Keratinocyte (primary cell): ENCODE measurements at regions not wholly inside any gene's neighbourhood (a gene's known extent, or its start where the extent isn't known, plus 50 kb on each side); places are given as distances from the start of the nearest gene placed in this dataset.

Experiments
- CTCF ChIP-seq, 3 experiments: IDR thresholded peaks in 1 of 3; conservative IDR thresholded peaks in 1 of 3; optimal IDR thresholded peaks in 1 of 3; 2 replicates in 2 of 3; 3 replicates in 1 of 3; pipeline versions ENCODE3 to v1.5.1; 2011; ENCODE audit warnings: low read length in 3 of 3, mild to moderate bottlenecking in 3 of 3, moderate library complexity in 2 of 3, control low read depth in 1 of 3, inconsistent platforms in 1 of 3; ENCODE audit not compliant: insufficient read depth in 2 of 3; ENCODE audit errors: extremely low read depth in 1 of 3
- EZH2 ChIP-seq: IDR thresholded peaks from one replicate; pipeline ENCODE4 v1.6.1; 2012; ENCODE audit warnings: inconsistent platforms, mild to moderate bottlenecking, low read length, moderate library complexity

GRCh38 chr7:53806119-53806518 lies 736.1 kb upstream of the VSTM2A start:
- no peak for TF ChIP-seq CTCF (optimal IDR thresholded peaks at IDR 0.05 in 1 of 3, IDR thresholded peaks at IDR 0.05 in 1 of 3, conservative IDR thresholded peaks at IDR 0.05 in 1 of 3; ENCODE audit: extremely low read depth in 1 of 3, insufficient read depth in 2 of 3, low read length in 3 of 3)
- TF ChIP-seq EZH2: no peak
